HCT116 (cell line): ENCODE measurements at regions not wholly inside any gene's neighbourhood (a gene's known extent, or its start where the extent isn't known, plus 50 kb on each side); places are given as distances from the start of the nearest gene placed in this dataset.

Source experiments
- ATAC-seq: fragments of 200-7000 bp; cut with Tn5 transposase; 2 replicates; pipeline ENCODE4 v1.9.1; 2020; ENCODE audit warnings: mild to moderate bottlenecking, moderate library complexity
- BruUV-seq: library from RNA; stranded (reverse); fragments of 400-500 nt; replicated peaks from 2 replicates; lab custom pipeline; 2021; lab: Mats Ljungman, UMichigan
- CTCF ChIA-PET: fragments of 300-600 bp; sonication (Branson Sonifier 250); formaldehyde crosslinking; loops from one replicate; lab custom pipeline; 2021; ENCODE audit warnings: antibody characterized with exemption; lab: Charles Lee
- POLR2A ChIA-PET: fragments of 300-600, 350-600 bp; sonication (Branson Sonifier 250); formaldehyde crosslinking; loops from one replicate; lab custom pipeline; 2021; ENCODE audit warnings: antibody characterized with exemption; lab: Charles Lee
- RAD21 ChIA-PET, 2 experiments: fragments of 300-600 bp; sonication (Branson Sonifier 250); formaldehyde crosslinking; loops; one replicate each; lab custom pipeline; 2023; ENCODE audit warnings: low total read pairs in 2 of 2; ENCODE audit not compliant: uncharacterized antibody in 2 of 2, unreplicated experiment in 2 of 2, low non-redundant PET in 1 of 2; lab: Charles Lee
- DNase-seq: peaks from one replicate; pipeline ENCODE4 v3.0.0-alpha.2; 2010; ENCODE audit warnings: low read depth, low spot score
- H2AFZ ChIP-seq: fragments of 200-600 bp; shearing (Covaris generic), sonication (generic); 2 replicates; pipeline ENCODE4 v1.6.1; 2017; ENCODE audit warnings: low read depth, mixed run types, mixed read lengths, antibody characterized with exemption, low read length; ENCODE audit not compliant: poor library complexity, severe bottlenecking
- H3K27ac ChIP-seq: 2 replicates; pipeline ENCODE4 v1.5.1; 2012; ENCODE audit warnings: low read depth, low read length
- H3K27me3 ChIP-seq: fragments of 200-600 bp; sonication (generic); 2 replicates; pipeline ENCODE4 v1.6.1; 2016; ENCODE audit warnings: mixed run types, low read length, mixed read lengths; ENCODE audit not compliant: insufficient read depth
- H3K36me3 ChIP-seq, 2 experiments: fragments of 200-500 bp in 1 of 2; fragments of 200-600 bp in 1 of 2; sonication (Bioruptor generic) in 1 of 2; sonication (generic) in 1 of 2; 2 replicates each; pipeline versions ENCODE4 v1.5.1 to v1.6.1; 2014 to 2016; ENCODE audit warnings: low read length in 2 of 2, inconsistent platforms in 1 of 2, mixed read lengths in 1 of 2, mixed run types in 1 of 2; ENCODE audit not compliant: insufficient read depth in 2 of 2, control insufficient read depth in 1 of 2
- H3K4me1 ChIP-seq, 2 experiments: fragments of 200-600 bp in 1 of 2; sonication (generic) in 1 of 2; 2 replicates each; pipeline versions ENCODE4 v1.5.1 to v1.6.1; 2012 to 2017; ENCODE audit warnings: low read length in 2 of 2, inconsistent platforms in 1 of 2, mild to moderate bottlenecking in 1 of 2, mixed read lengths in 1 of 2, mixed run types in 1 of 2, moderate library complexity in 1 of 2; ENCODE audit not compliant: insufficient read depth in 2 of 2, control insufficient read depth in 1 of 2
- H3K4me2 ChIP-seq: fragments of 200-600 bp; sonication (generic); 2 replicates; pipeline ENCODE4 v1.6.1; 2017; ENCODE audit warnings: mixed run types, low read length, mixed read lengths
- H3K4me3 ChIP-seq, 2 experiments: fragments of 200-600 bp in 1 of 2; sonication (generic) in 1 of 2; replicated peaks in 1 of 2; 2 replicates each; pipeline ENCODE4 v1.5.1; 2011 to 2016; ENCODE audit warnings: low read length in 2 of 2, control low read depth in 1 of 2, low read depth in 1 of 2, mild to moderate bottlenecking in 1 of 2, mixed read lengths in 1 of 2, mixed run types in 1 of 2
- H3K79me2 ChIP-seq: fragments of 200-600 bp; sonication (generic); 2 replicates; pipeline ENCODE4 v1.6.1; 2017; ENCODE audit warnings: mild to moderate bottlenecking, mixed run types, low read length, moderate library complexity, mixed read lengths; ENCODE audit not compliant: insufficient read depth
- H3K9ac ChIP-seq: fragments of 200-600 bp; sonication (generic); 2 replicates; pipeline ENCODE4 v1.6.1; 2016; ENCODE audit warnings: low read length, mixed read lengths
- H3K9me2 ChIP-seq: fragments of 200-600 bp; sonication (generic), shearing (Covaris generic); 2 replicates; pipeline ENCODE4 v1.6.1; 2017; ENCODE audit warnings: mixed run types, mild to moderate bottlenecking, moderate library complexity; ENCODE audit not compliant: insufficient read depth
- H3K9me3 ChIP-seq, 2 experiments: fragments of 200-500 bp in 1 of 2; fragments of 200-600 bp in 1 of 2; sonication (Bioruptor generic) in 1 of 2; sonication (generic) in 1 of 2; 2 replicates each; pipeline ENCODE4 v1.6.1; 2014 to 2017; ENCODE audit warnings: low read length in 2 of 2, mixed read lengths in 2 of 2, inconsistent platforms in 1 of 2, low read depth in 1 of 2, mild to moderate bottlenecking in 1 of 2, mixed run types in 1 of 2, moderate library complexity in 1 of 2; ENCODE audit not compliant: control insufficient read depth in 1 of 2, insufficient read depth in 1 of 2
- H4K20me1 ChIP-seq: fragments of 200-600 bp; sonication (generic), shearing (Covaris generic); 2 replicates; pipeline ENCODE4 v1.6.1; 2017; ENCODE audit warnings: mixed run types, mild to moderate bottlenecking, moderate library complexity; ENCODE audit not compliant: insufficient read depth
- CBX3 ChIP-seq: IDR thresholded peaks from 2 replicates; pipeline ENCODE4 v1.6.1; 2012; ENCODE audit warnings: low read depth
- CEBPB ChIP-seq: IDR thresholded peaks from 2 replicates; pipeline ENCODE4 v1.6.1; 2012; ENCODE audit warnings: low read depth
- FOSL1 ChIP-seq: IDR thresholded peaks from 2 replicates; pipeline ENCODE4 v1.6.1; 2012; ENCODE audit warnings: low read depth
- RAD21 ChIP-seq: IDR thresholded peaks from 2 replicates; pipeline ENCODE4 v1.6.1; 2012; ENCODE audit warnings: low read depth, mild to moderate bottlenecking
- REST ChIP-seq: IDR thresholded peaks from 2 replicates; pipeline ENCODE4 v1.6.1; 2012; ENCODE audit warnings: low read depth
- YY1 ChIP-seq: IDR thresholded peaks from 2 replicates; pipeline ENCODE4 v1.6.1; 2011; ENCODE audit warnings: low read length, low read depth, moderate library complexity, mild to moderate bottlenecking; ENCODE audit not compliant: insufficient replicate concordance; ENCODE audit errors: extremely low read depth
- ZNF274 ChIP-seq: fragments of 200-500 bp; sonication (Bioruptor generic); IDR thresholded peaks from 2 replicates; pipeline ENCODE4 v1.6.1; 2014; ENCODE audit warnings: mild to moderate bottlenecking, low read depth, low read length, inconsistent platforms
- intact Hi-C: fragments of 100-400 bp; cut with micrococcal nuclease; formaldehyde crosslinking; loops from 2 replicates; pipeline ENCODE4 v1.10.0; 2022
- TF ChIP-seq, protein P1 (sequence below), 3 experiments: fragments of 200-600 bp in 1 of 3; sonication (generic) in 1 of 3; IDR thresholded peaks in 2 of 3; conservative IDR thresholded peaks in 1 of 3; 2 replicates each; pipeline ENCODE4 v1.5.1; 2012 to 2017; ENCODE audit warnings: low read depth in 2 of 3, low read length in 2 of 3, antibody characterized with exemption in 1 of 3, borderline replicate concordance in 1 of 3, control low read depth in 1 of 3, mild to moderate bottlenecking in 1 of 3, mixed read lengths in 1 of 3, mixed run types in 1 of 3, moderate library complexity in 1 of 3; ENCODE audit not compliant: insufficient read depth in 1 of 3

- no peaks in the 10 kb centered on the region for H3K9me2 ChIP-seq
Observed at GRCh38 chr7:80047856-80048459, 86.7 kb upstream of the GNAI1 start.

More at GRCh38 chr7:80047856-80048459, 86.7 kb upstream of the GNAI1 start:
- Histone ChIP-seq H3K27me3 (no peaks in the 10 kb centered on the region), H2AFZ (peak overlapping the region; percentile 80), H4K20me1 (no peaks in the 10 kb centered on the region), H3K27ac (no peak overlapping the region), H3K4me3 (no peak overlapping the region), H3K79me2 (no peaks in the 10 kb centered on the region), H3K4me1 (no peaks in the 10 kb centered on the region), H3K9ac (no peak overlapping the region), H3K4me2 (no peak overlapping the region), H3K9me3 (no peaks in the 10 kb centered on the region), H3K36me3 (no peaks in the 10 kb centered on the region)
- intact Hi-C loops: loop anchor here (1.0 to 10.0 kb wide), 4 partner anchors 242 to 1463 kb away; no protein-coding TSS in a partner anchor
- peak; percentile 58; the same call in 1 of the 2 replicates for ATAC-seq
- ChIA-PET CTCF (interaction anchor here (0.6 to 2.5 kb wide), 10 partner anchors 8 to 775 kb away, joined by 3 to 16 read pairs (median 4); no protein-coding TSS in a partner anchor), POLR2A (no interaction called here)
- no peak for DNase-seq
- no TSS peak for BruUV-seq
- no peak for TF ChIP-seq YY1
- no peak for TF ChIP-seq REST
- no peak for TF ChIP-seq ZNF274
- peak; percentile 68 for TF ChIP-seq RAD21
- TF ChIP-seq, protein P1, sequence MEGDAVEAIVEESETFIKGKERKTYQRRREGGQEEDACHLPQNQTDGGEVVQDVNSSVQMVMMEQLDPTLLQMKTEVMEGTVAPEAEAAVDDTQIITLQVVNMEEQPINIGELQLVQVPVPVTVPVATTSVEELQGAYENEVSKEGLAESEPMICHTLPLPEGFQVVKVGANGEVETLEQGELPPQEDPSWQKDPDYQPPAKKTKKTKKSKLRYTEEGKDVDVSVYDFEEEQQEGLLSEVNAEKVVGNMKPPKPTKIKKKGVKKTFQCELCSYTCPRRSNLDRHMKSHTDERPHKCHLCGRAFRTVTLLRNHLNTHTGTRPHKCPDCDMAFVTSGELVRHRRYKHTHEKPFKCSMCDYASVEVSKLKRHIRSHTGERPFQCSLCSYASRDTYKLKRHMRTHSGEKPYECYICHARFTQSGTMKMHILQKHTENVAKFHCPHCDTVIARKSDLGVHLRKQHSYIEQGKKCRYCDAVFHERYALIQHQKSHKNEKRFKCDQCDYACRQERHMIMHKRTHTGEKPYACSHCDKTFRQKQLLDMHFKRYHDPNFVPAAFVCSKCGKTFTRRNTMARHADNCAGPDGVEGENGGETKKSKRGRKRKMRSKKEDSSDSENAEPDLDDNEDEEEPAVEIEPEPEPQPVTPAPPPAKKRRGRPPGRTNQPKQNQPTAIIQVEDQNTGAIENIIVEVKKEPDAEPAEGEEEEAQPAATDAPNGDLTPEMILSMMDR (IDR thresholded peaks at IDR 0.05 in 2 of 3, conservative IDR thresholded peaks at IDR 0.05 in 1 of 3; ENCODE audit: borderline replicate concordance in 1 of 3, insufficient read depth in 1 of 3, low read depth in 2 of 3, low read length in 2 of 3): peak; percentile 15 to 58 (median 48); a peak in 3 of 6 replicates
- no peak for TF ChIP-seq CBX3
- TF ChIP-seq FOSL1: no peak
- no peak for TF ChIP-seq CEBPB
- TF ChIP-seq, all 23 proteins: peak for 2
- RAD21 ChIA-PET: interaction anchor here in 1 of 2 experiments (0.9 kb wide), 1 partner anchor 749 kb away, joined by 3 read pairs; no protein-coding TSS in a partner anchor
